HL-60 (cell line): ENCODE measurements at regions not wholly inside any gene's neighbourhood (a gene's known extent, or its start where the extent isn't known, plus 50 kb on each side); places are given as distances from the start of the nearest gene placed in this dataset.
A peak's percentile ranks its signal among the peaks of the same experiment; 100 is the strongest.

Source experiments
- DNase-seq, 2 experiments: peaks; one replicate each; pipeline ENCODE4 v3.0.0-alpha.2; 2010 to 2020; ENCODE audit warnings: low read depth in 1 of 2, low spot score in 1 of 2
- H3K27ac ChIP-seq: fragments of 250-450 bp; sonication (Bioruptor Pico); replicated peaks from 2 replicates; pipeline ENCODE4 v1.5.1; 2020; ENCODE audit warnings: mild to moderate bottlenecking, moderate library complexity
- H3K27me3 ChIP-seq: fragments of 250-450 bp; sonication (Bioruptor Pico); 2 replicates; pipeline ENCODE4 v1.5.1; 2021; ENCODE audit warnings: mild to moderate bottlenecking, moderate library complexity; ENCODE audit not compliant: insufficient read depth, poor library complexity, severe bottlenecking
- H3K4me3 ChIP-seq: replicated peaks from 2 replicates; pipeline ENCODE4 v1.5.1; 2011; ENCODE audit warnings: mild to moderate bottlenecking, control low read depth, low read length; ENCODE audit not compliant: insufficient read depth
- GABPA ChIP-seq: IDR thresholded peaks from 2 replicates; pipeline ENCODE4 v1.6.1; 2012; ENCODE audit warnings: low read depth
- POLR2AphosphoS5 ChIP-seq: IDR thresholded peaks from 2 replicates; pipeline ENCODE4 v1.6.1; 2012; ENCODE audit warnings: low read depth
- SPI1 ChIP-seq: IDR thresholded peaks from 2 replicates; pipeline ENCODE4 v1.6.1; 2012; ENCODE audit warnings: low read depth, mild to moderate bottlenecking, borderline replicate concordance
- TF ChIP-seq, protein P1 (sequence below): IDR thresholded peaks from 2 replicates; pipeline ENCODE4 v1.6.1; 2012; ENCODE audit warnings: low read depth; ENCODE audit not compliant: insufficient replicate concordance
- TF ChIP-seq, protein P2 (sequence below): IDR thresholded peaks from one replicate; pipeline ENCODE4 v1.5.1; 2011; ENCODE audit warnings: low read length, control low read depth, inconsistent platforms; ENCODE audit not compliant: insufficient read depth

DNA sequence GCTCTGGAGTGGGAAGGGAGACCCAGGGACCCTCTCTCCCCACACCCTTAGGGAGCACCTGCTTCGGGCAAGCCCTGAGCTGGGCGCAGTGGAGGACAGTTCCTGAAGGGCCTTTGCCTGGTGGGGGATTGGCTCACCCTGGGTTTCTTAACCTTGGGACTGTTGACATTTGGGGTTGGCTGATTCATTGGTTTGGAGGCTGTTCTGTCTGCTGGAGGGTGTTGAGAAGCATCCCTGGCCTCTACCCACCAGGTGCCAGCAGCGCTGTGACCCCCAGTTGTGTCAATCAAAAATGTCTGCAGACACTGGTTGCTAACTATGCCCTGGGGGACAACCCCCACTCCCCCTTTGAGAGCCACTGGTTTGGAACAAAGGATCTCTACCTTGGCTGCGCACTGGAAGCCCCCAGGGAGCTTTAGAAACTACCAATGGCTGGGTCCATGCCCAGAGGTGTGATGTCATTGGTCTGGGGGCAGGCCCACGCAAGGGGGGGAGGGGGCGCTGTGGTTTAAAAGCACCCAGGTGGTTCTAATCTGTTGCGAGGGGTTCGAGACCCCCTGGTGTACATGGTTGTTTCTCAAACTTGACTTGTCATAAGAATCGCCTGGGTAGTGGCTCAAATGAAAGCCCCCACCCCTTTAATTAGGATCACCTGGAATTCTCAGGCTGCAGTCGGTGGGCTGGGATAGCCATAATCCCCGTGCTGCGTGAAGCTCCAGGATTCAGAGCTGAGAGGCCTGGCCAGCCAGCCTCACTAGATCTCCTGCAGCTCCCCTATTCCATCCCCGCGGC lies 151.9 kb upstream of the GSE1 start:
- TF ChIP-seq, protein P1, sequence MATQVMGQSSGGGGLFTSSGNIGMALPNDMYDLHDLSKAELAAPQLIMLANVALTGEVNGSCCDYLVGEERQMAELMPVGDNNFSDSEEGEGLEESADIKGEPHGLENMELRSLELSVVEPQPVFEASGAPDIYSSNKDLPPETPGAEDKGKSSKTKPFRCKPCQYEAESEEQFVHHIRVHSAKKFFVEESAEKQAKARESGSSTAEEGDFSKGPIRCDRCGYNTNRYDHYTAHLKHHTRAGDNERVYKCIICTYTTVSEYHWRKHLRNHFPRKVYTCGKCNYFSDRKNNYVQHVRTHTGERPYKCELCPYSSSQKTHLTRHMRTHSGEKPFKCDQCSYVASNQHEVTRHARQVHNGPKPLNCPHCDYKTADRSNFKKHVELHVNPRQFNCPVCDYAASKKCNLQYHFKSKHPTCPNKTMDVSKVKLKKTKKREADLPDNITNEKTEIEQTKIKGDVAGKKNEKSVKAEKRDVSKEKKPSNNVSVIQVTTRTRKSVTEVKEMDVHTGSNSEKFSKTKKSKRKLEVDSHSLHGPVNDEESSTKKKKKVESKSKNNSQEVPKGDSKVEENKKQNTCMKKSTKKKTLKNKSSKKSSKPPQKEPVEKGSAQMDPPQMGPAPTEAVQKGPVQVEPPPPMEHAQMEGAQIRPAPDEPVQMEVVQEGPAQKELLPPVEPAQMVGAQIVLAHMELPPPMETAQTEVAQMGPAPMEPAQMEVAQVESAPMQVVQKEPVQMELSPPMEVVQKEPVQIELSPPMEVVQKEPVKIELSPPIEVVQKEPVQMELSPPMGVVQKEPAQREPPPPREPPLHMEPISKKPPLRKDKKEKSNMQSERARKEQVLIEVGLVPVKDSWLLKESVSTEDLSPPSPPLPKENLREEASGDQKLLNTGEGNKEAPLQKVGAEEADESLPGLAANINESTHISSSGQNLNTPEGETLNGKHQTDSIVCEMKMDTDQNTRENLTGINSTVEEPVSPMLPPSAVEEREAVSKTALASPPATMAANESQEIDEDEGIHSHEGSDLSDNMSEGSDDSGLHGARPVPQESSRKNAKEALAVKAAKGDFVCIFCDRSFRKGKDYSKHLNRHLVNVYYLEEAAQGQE = no peak
- no peak for TF ChIP-seq GABPA
- TF ChIP-seq POLR2AphosphoS5 = no peak
- TF ChIP-seq, protein P2, sequence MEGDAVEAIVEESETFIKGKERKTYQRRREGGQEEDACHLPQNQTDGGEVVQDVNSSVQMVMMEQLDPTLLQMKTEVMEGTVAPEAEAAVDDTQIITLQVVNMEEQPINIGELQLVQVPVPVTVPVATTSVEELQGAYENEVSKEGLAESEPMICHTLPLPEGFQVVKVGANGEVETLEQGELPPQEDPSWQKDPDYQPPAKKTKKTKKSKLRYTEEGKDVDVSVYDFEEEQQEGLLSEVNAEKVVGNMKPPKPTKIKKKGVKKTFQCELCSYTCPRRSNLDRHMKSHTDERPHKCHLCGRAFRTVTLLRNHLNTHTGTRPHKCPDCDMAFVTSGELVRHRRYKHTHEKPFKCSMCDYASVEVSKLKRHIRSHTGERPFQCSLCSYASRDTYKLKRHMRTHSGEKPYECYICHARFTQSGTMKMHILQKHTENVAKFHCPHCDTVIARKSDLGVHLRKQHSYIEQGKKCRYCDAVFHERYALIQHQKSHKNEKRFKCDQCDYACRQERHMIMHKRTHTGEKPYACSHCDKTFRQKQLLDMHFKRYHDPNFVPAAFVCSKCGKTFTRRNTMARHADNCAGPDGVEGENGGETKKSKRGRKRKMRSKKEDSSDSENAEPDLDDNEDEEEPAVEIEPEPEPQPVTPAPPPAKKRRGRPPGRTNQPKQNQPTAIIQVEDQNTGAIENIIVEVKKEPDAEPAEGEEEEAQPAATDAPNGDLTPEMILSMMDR = no peak
- no peak for TF ChIP-seq SPI1
- no peak overlapping the region for H3K4me3 ChIP-seq
- no peaks in the 10 kb centered on the region for H3K27me3 ChIP-seq

DNA sequence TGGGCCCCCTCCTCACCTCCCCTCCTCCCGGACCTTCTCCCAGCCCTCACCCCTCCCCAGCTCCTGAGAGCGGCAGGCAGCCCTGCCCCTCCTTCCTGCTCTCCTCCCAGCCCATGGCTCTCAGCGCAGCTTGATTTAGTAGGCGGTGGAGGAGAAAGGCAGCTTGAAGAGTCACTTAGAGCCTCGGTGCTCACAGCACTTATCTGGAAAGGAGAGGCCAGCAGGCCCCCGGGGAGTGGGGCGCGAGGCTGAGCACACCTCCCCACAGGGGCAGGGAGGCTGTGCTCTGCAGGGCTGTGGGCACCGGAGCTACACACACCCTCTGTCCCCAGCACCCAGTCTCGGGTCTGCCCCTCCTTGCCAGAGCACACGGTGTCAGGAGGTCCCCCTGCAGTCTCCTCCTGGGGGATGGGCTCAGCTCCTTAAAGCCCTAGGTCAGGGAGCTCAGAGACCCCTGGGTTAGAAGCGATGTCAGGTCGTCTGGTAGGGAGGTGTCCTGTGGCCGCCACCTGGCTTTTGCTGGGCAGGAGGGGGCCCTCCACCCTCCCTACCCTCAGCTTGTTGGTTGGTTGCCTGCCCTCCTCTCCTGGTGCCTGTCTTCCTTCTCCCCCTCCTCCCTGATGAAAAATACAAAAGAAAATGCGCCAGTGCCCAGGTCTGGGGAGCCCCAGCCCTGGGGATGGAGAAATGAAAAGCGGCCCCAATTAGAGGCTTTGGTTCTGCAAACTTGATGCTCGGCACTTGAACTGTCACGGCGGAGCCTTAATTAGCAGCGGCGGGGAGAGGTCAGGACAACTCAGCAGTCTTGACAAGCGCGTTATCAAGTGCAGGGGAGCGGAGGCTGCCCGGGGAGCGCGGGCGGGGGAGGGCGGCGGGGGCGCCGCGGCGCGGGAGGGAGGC lies 151.1 kb upstream of the GSE1 start:
- no peak overlapping the region for H3K27ac ChIP-seq
- no peaks in the 10 kb centered on the region for H3K27me3 ChIP-seq
- no peak for TF ChIP-seq POLR2AphosphoS5
- TF ChIP-seq, protein P2 = no peak
- TF ChIP-seq, protein P1 = no peak
- no peak for TF ChIP-seq GABPA
- no peak for TF ChIP-seq SPI1
- DNase-seq = peak in 1 of 2 experiments; percentile 36
- no peak overlapping the region for H3K4me3 ChIP-seq

More for the DNA sequence above, 151.9 kb upstream of the GSE1 start:
- H3K27ac ChIP-seq = no peak overlapping the region
- peak in 1 of 2 experiments; percentile 40 for DNase-seq

DNA sequence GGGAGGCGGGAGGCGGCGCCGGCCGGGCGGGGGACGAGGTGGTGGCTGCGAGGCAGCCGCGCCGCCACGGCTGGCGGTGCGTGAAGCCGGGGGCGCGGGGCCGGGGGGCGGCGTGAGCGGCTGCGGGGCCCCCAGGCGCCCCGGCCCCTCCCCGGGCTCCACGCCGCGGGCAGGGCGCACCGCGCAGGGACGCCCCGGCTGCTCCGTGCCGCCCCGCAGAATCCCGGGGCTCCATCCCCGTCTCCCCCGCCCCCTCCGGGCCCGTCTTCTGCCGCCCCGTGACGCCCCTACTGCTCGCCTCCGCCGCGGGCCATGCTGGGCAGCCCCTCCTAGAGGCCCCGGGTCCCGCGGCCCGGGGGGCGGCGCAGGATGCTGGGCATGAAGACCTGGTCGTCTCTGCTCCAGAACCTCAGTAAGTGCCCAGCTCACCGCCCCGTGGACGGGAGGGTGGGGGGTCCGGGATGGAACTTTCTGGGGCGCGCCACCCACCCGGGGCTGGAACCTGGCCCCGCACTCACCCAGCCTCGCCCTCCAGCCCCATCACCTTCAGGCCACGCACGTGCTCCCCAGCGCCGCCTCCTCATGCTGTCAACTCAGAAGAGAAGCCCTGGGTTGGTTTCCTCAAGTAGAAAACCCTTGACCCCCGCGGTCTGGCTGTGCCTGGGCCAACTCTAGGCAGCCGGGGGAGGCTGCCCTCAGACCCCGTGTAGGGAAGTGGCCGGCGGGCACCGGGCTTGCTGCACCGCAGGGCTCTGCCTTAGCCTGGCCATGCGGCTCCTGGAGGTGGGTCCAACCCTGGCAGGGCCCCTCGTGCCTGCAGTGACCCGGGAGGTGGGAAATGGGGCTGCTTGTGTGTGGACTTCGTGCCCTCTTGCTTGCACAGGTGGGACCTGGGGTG lies 150.2 kb upstream of the GSE1 start:
- Histone ChIP-seq H3K27me3 (no peaks in the 10 kb centered on the region), H3K27ac (no peak overlapping the region), H3K4me3 (no peak overlapping the region)
- TF ChIP-seq, protein P1 = no peak
- TF ChIP-seq SPI1 (no peak), GABPA (no peak), POLR2AphosphoS5 (no peak)
- TF ChIP-seq, protein P2 = no peak
- peak in 1 of 2 experiments; percentile 11 for DNase-seq
